ENCODE measurements at regions not wholly inside any gene's neighbourhood (a gene's known extent, or its start where the extent isn't known, plus 50 kb on each side); places are given as distances from the start of the nearest gene placed in this dataset.

- ATAC-seq (no peak), DNase-seq (ENCODE audit: low read depth in 1 of 2, low spot score in 1 of 2) (no peak), FAIRE-seq (no peak)
- Histone ChIP-seq H3K4me1 (no peaks in the 10 kb centered on the region), H3K4me3 (no peak overlapping the region), H3K4me2 (no peak overlapping the region), H3K27ac (no peak overlapping the region), H3K9me3 (no peaks in the 10 kb centered on the region)
- CTCF ChIA-PET = no interaction called here
- no peak for TF ChIP-seq TFCP2L1 (CRISPR knock-in tag; IDR thresholded peaks at IDR 0.05)
- TF ChIP-seq ELK1 (IDR thresholded peaks at IDR 0.05; ENCODE audit: low read depth, low read length) = no peak
- POLR2A ChIA-PET = no interaction called here
- WGBS (ENCODE audit: missing lambda C conversion rate) = 0% methylated on average over 4 of the region's 4 CpGs
These were observed 947.7 kb upstream of the TENM4 start for GRCh38 chr11:80388536-80388935.

- no peak overlapping the region for H3K4me2 ChIP-seq
- H3K9me3 ChIP-seq = no peaks in the 10 kb centered on the region
- FAIRE-seq (no peak), ATAC-seq (no peak), DNase-seq (ENCODE audit: low read depth in 1 of 2, low spot score in 1 of 2) (no peak)
- no peak overlapping the region for H3K4me3 ChIP-seq
- H3K4me1 ChIP-seq = no peaks in the 10 kb centered on the region
- POLR2A ChIA-PET = no interaction called here
- no peak for TF ChIP-seq POLR2A (IDR thresholded peaks at IDR 0.05; ENCODE audit: low read length)
- no peak for TF ChIP-seq JUN (IDR thresholded peaks at IDR 0.05)
- no peak for TF ChIP-seq NPAS2 (CRISPR knock-in tag; IDR thresholded peaks at IDR 0.05; ENCODE audit: borderline replicate concordance)
- TF ChIP-seq KDM1A (IDR thresholded peaks at IDR 0.05; ENCODE audit: low read depth) = no peak
- TF ChIP-seq HDAC2 (IDR thresholded peaks at IDR 0.05) = no peak
- TF ChIP-seq HOXB5 (CRISPR knock-in tag; IDR thresholded peaks at IDR 0.05) = no peak
- TF ChIP-seq ATOH8 (CRISPR knock-in tag; IDR thresholded peaks at IDR 0.05; ENCODE audit: low read depth) = no peak
- TF ChIP-seq MYC (IDR thresholded peaks at IDR 0.05; ENCODE audit: borderline replicate concordance, low read length) = no peak
- TF ChIP-seq KDM5A (IDR thresholded peaks at IDR 0.05) = no peak
- TF ChIP-seq SMC3 (IDR thresholded peaks at IDR 0.05) = no peak
- TF ChIP-seq NFE2L2 (conservative IDR thresholded peaks at IDR 0.05; ENCODE audit: low read length) = no peak
- CTCF ChIA-PET = no interaction called here
- 10% methylated on average over 1 of the region's 1 CpG for WGBS (ENCODE audit: missing lambda C conversion rate)
- H3K27ac ChIP-seq = no peak overlapping the region
These were observed 947.3 kb upstream of the TENM4 start for GRCh38 chr11:80388130-80388529.

GRCh38 chr11:80383655-80384054, 942.8 kb upstream of the TENM4 start:
- 2% methylated on average over 3 of the region's 3 CpGs for WGBS (ENCODE audit: missing lambda C conversion rate)
- POLR2A ChIA-PET = no interaction called here
- Histone ChIP-seq H3K4me2 (no peak overlapping the region), H3K4me1 (no peaks in the 10 kb centered on the region), H3K9me3 (no peaks in the 10 kb centered on the region), H3K4me3 (no peak overlapping the region), H3K27ac (no peak overlapping the region)
- no peak for DNase-seq (ENCODE audit: low read depth in 1 of 2, low spot score in 1 of 2)
- no peak for ATAC-seq
- CTCF ChIA-PET = no interaction called here
- FAIRE-seq = no peak
- TF ChIP-seq USF2 (IDR thresholded peaks at IDR 0.05) (no peak), HMGXB4 (CRISPR knock-in tag; IDR thresholded peaks at IDR 0.05; ENCODE audit: borderline replicate concordance) (no peak), RFX5 (IDR thresholded peaks at IDR 0.05) (no peak), BCL3 (IDR thresholded peaks at IDR 0.05) (no peak), FOXS1 (CRISPR knock-in tag; IDR thresholded peaks at IDR 0.05) (no peak), ATOH8 (CRISPR knock-in tag; IDR thresholded peaks at IDR 0.05; ENCODE audit: low read depth) (no peak), SREBF2 (IDR thresholded peaks at IDR 0.05) (no peak), NFE2L2 (conservative IDR thresholded peaks at IDR 0.05; ENCODE audit: low read length) (no peak), REST (IDR thresholded peaks at IDR 0.05) (no peak), POLR2AphosphoS2 (conservative IDR thresholded peaks at IDR 0.05; ENCODE audit: low read length) (no peak), HOXB13 (CRISPR knock-in tag; IDR thresholded peaks at IDR 0.05; ENCODE audit: low read depth) (no peak), EP300 (IDR thresholded peaks at IDR 0.05) (no peak), TP53 (CRISPR knock-in tag; IDR thresholded peaks at IDR 0.05) (no peak)
